ENCODE measurements at regions not wholly inside any gene's neighbourhood (a gene's known extent, or its start where the extent isn't known, plus 50 kb on each side); places are given as distances from the start of the nearest gene placed in this dataset.

DNA sequence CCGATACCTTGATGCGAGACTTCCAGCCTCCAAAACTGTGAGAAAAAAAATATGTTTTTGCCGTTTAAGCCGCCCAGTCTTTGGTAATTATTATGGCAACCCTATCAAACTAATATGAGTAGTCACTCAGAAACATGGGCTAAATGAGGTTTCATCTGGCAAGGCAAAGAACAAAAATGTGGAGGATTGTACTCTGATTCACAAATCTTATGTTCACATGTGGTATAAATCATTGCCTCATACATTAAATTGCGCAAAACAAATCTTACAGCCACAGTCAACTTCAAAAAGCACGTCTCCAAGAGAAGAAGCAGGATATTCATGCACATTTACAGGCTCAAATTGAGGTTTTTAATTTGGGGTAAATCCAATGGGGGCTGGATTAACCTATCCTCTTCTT, 1435.4 kb upstream of the LRRTM1 start:
- no peak for DNase-seq

DNA sequence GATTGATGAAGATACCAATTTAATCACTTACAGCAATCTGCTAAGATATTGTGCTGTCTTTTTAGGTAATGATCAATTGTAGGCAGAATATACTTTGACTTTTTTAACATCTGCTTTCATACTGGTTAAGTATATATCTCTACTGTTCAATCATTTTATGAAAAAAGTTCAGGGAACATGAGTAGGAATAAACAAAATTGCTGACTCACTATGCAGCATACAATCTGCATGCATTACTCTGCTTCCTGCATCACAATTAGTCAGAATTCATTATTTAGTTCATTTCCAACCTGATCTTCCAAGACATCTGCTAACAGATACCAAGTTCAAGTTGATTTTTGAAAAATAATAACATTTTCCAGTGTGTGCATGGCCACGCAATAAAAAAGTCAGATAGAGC, 1430.4 kb upstream of the LRRTM1 start:
- DNase-seq, result no peak

DNA sequence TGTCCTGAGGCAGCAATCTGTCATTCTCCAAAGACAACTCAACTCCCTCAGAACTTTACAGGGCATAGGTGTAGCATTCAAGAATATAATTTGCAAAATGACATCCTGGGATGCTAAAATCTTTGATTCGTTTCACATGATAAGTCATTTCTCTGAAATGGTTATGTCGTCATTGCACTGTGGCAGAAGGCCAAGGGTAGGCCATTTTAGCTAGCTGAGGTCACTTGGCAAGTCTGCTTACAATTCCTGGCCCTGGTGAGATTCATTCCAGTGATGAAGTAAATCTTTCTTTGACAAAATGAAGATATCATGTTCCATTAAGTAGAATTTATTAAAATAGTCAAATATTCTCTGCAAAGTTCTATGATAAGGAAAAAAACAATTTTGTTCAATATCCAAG, 1410.3 kb upstream of the LRRTM1 start:
- no peak for DNase-seq

DNA sequence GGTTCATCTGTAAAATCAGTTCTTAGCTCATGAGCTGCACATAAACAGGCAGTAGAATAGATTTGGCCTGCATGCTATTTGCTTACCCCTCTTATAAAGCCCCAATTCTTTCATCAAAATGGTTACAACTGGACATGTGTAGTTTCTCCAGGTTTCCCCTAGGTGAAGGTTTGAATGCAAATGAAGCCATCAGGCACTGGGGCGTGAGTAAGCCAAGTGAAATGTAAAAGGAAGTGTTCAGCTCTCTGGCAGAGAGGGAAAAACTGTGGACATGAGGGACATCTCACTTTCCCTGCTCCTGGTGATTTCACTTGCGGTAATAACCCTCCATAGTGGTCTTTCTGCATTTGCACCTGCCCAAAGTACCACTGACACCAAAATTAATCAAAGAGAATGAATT, 1402.3 kb upstream of the LRRTM1 start:
- no peak for DNase-seq

DNA sequence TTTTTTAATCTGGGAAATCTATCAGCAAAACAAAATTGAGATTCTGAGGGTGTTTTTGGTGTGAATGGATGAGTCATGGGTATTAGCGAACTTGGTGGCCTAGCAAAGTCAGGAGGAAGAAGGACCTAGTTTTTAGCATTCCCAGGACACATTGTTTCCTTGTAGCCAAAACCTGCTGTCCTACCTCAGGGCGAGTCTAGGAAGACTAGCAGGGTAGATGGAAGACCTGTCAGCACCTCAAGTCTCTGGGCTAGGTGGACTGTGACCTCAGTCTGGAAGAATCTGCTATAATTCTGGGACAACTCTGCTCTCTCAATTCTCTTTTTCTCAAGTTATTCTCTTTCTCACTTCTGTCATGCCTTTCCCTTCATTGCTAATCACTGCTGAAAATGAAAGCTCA, 1399.3 kb upstream of the LRRTM1 start:
- no peak for DNase-seq

DNA sequence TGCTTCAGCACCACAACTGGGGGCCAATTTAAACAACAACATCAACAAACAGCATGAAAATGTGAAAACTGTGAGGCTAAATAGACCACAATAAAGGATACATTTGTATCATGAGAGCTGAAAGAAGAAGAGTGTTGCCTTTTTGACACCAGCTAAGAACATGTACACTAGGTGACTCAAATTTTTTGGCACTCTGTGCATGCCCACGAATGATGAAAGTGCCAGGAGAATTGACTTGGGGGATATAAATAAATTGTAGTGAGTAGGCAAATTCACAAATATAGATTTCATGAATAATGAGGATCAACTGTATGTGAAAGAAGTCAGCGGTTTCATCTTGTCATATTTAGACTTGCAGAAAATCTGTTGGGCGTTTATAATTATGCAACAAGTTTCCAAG, 1388.0 kb upstream of the LRRTM1 start:
- no peak for DNase-seq

DNA sequence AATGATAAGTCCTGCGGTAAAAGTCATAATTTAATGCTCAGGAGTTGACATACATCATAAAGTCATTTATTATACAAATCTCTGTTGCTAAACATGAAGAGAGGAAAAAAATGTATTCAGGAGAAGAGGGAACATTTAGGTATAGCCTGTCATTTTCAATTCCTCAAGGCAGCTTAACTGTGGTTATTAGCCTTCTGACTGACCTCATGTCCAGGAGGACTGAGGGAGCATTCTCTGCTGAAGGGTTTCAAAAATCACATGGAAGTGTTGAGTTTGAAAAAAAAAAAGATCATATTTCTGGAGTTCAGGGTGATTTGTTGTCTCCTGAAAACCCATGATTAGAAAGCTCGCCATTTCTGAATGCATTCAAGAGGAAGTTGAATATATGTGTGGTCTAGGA, 1371.1 kb upstream of the LRRTM1 start:
- DNase-seq, result no peak

DNA sequence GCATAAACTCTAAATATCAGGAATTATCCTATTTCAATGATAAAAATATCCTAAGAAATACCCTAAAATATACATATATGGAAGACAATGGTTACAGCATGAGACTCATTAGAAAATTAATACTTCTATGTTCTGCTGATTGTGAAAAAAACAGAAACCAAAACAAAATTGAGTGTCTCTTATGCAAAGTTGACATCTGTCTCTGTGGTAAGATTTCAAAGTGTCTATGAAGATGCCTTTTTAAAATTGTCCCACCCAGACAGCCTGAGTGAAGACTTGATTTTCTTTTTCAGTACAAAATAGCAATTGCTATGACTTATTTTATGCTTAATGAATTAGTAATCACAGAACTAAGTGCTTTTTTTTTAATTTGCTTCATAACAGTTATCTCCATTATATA, 1368.4 kb upstream of the LRRTM1 start:
- DNase-seq, result no peak

DNA sequence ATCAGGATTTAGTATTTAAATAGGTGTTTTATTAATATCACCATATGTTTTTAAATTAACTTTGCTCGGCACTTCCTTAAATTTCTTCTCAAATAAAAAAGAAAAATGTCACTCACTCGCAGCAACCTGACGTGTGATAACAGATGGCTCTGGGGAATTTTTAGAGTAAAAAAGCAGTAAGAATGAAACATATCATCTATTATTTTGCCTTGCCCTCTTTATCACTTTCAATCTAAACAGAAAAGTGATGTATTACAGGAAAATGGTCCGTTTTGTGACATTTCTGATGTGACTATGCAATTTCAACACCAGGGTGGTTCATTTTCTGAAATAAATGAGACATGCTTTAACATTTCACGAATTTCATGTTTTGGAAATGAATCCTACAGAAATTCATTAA, 1368.0 kb upstream of the LRRTM1 start:
- DNase-seq, result no peak

DNA sequence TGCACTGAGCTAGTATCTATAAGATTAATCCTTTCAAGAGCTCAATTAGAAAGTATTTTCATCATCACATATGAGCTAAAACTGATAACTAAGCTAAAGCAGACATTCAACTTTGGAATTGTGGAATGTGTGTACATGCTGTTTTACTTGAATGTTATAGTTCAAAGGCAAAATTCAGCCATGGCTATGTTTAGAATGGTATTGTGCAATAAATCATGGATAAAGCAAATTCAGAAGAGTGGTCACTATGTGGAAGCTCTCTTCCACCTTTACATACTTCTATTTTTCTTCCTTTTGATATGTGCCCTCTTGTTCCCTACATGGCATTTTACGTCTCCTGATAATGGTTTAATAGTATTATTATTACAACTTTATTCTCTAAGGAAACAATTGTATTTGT, 1366.3 kb upstream of the LRRTM1 start:
- DNase-seq, result no peak

DNA sequence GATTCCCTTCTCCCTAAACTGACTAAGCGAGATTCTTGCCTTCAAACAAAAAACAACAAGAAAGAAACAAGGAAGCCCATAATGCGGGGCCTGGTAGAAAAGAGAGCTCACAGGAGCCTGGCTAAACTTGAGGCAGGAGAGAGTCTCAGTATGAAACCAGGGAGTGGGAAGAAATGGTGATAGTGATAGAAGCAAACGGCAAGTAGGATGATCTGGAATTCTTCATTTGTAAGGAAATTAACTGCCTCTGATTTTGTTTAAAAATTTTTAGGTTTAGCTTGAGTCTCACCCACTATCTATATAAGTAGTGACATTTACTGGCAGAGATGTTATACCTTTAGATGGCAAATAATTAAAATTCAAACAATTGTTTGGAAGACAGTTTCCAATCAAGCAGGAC, 1356.5 kb upstream of the LRRTM1 start:
- DNase-seq, result no peak

DNA sequence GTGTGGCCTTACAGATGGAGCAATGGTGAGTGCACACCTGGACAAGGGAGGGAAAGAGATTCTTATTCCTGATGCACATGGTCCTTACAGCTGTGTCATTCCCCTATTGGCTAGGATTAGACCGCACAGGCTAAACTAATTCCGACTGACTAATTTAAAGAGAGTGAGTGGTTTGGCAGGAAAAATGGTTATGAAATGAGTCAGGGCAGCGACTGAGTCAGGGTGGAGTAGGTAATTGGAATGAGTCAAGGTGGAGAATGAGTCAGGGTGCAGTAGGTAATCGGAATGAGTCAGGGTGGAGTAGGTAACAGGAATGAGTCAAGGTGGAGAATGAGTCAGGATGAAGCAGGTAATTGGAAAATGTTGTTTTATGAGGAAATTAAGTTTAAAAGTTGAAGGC, 1353.7 kb upstream of the LRRTM1 start:
- no peak for DNase-seq

DNA sequence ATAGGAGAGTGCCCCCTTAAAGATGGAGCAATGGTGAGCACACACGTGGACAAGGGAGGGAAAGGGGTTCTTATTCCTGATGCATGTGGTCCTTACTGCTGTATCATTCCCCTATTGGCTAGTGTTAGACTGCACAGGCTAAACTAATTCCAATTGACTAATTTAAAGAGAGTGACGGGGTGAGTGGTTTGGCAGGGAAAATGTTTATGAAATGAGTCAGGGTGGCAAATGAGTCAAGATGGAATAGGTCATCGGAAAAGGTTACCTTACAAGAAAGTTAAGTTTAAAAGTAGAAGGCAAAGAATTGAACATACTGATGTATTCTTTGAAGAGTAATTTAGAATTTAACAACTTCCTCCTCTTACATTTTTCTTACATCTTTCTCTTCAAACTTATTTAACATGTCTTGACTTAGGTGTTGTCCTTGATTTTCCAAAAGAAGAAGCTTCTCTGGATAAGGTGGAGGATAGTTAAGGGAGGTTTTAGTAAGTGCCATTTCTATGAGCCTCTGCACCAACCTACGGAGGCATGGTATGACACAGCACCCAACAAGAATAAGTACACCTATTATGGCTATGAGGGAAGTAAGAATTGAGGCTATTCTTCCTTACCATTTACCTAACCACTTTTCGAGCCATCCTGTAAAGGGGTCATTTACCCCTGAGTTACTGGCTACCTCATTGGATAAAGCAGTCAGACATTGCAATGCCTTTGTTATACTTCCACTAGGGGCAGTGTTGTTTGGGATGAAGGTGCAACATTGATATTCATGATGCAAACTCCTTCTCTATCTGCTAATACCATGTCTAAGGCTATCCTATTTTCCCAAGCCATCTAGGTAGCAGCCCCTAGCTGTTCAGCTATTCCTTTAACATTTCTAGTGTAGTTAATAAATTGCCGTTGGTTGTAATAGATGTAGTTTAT, 1345.8 kb upstream of the LRRTM1 start:
- DNase-seq, result no peak

DNA sequence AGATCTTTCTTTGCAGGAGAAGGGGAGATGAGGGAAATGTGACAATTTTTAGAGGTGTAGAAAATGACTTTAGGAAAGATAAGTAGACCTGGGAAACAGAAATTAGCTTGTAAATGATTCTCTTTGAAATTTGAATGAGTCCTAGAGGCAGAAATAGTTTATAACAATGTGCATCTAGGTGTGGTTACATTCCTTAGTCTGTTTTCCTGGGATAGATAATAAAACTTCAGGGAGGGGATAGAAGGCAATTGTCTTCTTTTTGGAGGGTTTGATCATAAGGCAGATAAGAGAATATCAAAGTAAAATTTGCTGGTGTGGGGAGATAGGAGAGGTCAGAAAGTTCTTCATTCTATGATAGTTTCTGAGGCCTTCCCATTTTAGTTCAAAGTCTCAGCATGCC, 1344.3 kb upstream of the LRRTM1 start:
- no peak for DNase-seq

DNA sequence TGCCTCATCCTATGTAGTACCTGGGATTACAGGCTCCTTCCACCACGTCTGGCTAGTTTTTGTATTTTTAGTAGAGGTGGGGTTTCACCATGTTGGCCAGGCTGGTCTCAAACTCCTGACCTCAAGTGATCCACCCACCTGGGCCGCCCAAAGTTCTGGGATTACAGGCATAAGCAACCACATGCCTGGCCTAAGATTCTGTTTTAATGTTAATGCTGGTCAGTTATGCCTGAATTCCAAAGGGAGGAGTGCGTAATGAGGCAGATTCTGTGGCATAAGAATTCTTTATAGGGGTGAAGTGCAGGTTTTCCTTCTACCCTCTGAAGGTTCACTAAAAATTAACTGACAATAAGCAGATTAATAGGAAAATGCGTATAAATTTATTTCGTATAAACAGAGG, 1343.8 kb upstream of the LRRTM1 start:
- DNase-seq, result no peak

DNA sequence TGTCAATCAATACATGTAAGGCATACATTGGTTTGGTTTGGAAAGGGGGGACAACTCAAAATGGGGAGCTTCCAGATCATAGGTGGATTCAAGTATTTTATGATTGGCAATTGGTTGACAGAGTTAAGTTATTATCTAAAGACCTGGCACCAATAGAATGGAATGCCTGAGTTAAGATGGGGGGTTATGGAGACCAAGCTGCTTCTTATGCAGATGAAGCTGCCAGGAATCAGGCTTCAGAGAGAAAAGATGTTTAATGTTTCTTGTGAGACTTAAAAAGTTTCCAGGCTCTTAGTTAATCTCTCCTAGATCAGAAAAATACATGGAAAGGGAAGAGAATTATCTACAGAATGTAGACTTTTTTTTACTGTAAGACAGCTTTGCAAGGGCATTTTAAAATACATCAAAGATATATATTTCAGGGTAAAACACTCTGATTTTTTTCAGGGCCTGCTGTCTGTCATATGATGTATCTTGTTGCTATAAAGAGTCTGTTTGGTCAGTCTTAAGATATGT, 1343.2 kb upstream of the LRRTM1 start:
- no peak for DNase-seq

DNA sequence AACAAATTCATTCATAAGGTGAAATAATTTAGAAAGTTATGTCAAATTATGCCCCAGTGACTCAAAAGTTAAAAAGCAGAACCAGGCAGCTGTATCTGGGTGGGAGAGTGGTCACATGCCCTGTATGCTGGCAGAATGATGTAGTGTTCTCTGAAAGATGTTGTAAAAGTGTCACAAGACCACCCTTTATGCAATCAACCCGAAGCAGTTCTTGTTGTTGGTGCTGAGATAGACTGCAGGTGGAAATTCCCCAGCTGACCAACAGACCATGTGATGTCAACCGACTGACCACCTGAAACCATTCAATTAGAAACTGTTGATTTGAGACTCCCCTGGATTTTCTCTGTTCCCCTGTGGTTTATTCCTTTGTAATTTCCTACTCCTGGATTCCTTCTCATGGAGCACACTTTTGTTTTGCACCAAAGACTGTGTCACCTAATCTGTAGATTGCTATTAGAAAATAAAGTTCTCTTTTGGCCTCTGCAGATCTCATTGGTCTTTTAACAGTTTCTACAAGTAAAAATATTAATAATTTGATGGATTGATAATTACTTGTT, 1341.3 kb upstream of the LRRTM1 start:
- no peak for DNase-seq

DNA sequence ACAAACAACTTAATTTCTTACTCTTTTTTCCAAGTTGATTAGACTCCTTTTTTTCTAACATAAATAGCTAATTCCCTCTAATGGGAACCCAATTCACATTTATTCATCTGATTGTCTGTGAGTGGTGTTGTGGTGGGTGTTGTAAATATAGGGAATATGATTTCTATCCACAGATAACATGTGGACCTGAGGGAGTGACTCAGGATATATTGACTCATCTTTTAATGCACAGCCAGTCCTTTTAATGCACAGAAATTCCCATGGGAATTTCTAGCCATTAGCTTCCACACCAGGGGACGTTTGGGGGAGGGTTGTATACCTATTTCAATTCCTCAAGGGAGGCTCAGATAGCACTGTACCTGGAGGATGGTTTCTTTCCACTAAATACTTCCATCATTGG, 1339.6 kb upstream of the LRRTM1 start:
- DNase-seq, result no peak

DNA sequence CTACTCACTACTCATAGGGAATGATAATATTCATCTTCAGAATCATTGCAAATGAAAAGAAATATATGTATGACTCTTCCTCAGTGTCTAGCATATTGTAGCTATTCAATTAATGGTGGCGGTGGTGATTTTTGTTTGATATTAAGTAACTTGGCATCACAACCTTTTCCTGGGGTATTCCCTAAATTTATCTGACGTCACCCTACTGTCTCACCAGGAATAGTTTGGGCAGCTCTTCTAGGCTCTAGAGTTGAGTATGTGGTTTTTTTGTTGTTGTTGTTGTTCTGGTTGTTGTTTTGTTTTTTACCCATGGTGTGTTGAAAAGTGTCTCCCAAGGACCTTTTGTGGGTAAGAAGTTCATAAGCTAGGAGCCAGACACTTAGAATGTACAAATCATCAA, 1320.3 kb upstream of the LRRTM1 start:
- no peak for DNase-seq

DNA sequence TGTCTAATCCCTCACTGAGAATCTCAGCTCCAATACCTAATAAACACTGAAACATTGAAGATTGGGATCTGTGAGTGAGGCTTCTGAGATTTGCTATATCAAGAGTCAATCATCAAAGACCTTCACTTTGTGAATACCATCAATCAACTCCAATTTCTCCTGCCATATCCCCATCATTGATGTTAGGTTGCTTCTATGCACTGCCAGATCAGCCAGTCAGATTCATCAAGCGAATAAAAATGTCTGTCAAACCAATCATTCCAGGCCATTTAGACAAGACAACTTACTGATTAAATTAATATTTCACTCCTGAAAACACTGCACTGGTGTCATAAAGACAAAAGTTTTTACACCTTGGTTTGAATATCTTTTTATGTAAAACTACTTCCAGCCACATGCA, 1295.5 kb upstream of the LRRTM1 start:
- no peak for DNase-seq

DNA sequence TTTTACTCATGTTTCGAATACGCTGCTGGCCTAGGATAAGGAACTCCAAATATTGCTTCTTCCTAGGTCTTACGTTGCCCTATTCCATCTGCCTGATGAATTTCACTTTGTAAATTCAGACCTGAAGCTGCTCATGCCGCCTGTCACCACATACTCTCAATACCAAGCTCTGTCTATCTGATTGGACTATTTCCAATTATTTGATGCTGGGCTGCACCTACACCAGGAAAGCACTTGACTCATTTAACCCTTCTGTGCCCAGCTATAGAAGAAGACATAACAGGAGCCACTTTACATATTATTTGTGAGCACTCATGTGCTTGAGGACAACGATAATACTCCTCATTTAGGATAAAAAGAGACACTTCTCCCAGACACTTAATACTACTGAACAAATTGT, 1293.9 kb upstream of the LRRTM1 start:
- DNase-seq, result no peak

DNA sequence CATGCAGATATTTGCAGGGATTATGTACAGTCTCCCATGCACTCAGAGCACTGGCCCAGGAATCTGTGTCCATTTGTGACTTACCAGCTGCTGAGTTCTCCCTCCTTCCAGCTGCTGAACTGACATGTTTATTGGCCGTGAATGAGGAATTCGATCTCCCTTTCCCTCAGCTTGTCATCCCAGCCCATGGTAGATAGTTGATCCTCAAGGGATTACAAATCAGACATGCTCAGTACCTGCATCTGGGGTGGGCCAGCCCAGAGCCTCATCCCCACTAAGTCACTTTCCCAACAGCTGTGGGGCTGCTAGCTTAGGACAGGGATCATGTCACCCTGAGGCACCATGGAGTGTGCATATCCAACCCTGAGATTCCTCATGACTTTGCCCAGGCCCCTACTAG, 1284.9 kb upstream of the LRRTM1 start:
- no peak for DNase-seq

DNA sequence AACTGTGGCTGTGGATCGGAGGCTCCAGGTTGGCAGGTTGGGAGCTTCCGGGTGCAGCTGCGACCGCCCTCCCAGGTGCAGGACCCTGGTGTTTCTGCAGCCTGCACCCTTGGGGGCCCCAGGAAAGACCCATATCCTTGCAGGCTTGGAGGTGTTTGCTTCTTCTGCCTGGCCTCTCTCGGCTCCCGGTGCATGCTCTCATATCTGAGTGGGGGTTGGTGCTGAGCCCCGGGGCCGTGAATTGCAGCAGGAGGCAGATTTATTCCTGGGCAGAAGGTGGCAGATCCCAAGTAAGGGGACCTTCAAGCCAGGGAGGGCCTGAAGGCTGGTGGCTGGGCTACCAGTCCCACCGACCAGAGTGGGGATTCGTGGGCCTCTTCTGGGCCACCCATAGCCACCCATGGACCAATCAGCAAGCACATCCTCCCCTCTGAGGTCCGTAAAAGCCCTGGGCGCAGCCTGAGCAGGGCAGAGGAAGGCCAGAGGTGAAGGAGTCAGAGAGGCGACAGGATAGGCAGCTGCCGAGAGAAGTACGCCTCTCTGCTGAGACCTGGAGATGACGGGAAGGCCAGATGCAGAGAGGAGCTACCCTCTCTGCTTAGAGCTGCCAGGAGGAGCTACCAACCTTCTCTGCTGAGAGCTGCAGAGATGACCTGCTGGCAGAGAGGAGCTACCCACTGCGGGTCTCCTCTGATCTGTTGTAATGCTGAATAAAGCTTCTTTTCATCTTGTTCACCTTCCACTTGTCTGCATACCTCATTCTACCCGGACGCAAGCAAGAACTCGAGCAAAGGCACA, 1279.0 kb upstream of the LRRTM1 start:
- DNase-seq, result no peak

DNA sequence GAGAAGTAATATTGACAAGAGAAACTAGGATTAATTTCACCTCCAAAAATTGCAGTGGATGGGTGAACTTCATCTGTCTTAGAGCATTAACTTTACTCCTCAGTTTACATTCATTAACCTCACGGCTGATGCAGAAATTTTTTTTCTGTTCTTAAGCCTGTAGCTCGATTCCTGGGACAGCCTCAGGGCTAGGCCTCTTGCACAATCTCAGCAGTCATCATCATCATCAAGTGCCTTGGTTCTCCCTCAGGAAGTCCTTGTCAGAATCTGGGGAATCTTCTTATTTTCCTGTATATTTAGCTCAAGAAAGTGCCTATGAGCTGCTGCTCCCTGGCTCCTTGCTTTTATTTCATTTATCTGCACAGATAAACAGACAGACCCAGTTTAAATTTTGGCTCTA, 1272.2 kb upstream of the LRRTM1 start:
- DNase-seq, result no peak

Data from NCI-H187 (cell line).